Activated naive CD8-positive, alpha-beta T cell treated with anti-CD3 and anti-CD28 coated beads for 36 hours (primary cell): ENCODE measurements at regions not wholly inside any gene's neighbourhood (a gene's known extent, or its start where the extent isn't known, plus 50 kb on each side); places are given as distances from the start of the nearest gene placed in this dataset.
"Not testable (repeated sequence)": the region's sequence is repeated elsewhere in the genome, so short reads cannot be mapped to it uniquely, and the experiment has no call there.

Source experiments
- DNase-seq: peaks from one replicate; pipeline ENCODE4 v3.0.0; 2021
- H3K27ac Mint-ChIP-seq: one replicate; pipeline ENCODE4 v1.8.0; 2022; ENCODE audit warnings: mild to moderate bottlenecking, moderate library complexity, mixed read lengths
- H3K27me3 Mint-ChIP-seq: one replicate; pipeline ENCODE4 v1.8.0; 2022; ENCODE audit warnings: mild to moderate bottlenecking, mixed read lengths
- H3K36me3 Mint-ChIP-seq: one replicate; pipeline ENCODE4 v1.8.0; 2021; ENCODE audit warnings: mild to moderate bottlenecking, mixed read lengths
- H3K4me1 Mint-ChIP-seq: one replicate; pipeline ENCODE4 v1.8.0; 2021; ENCODE audit warnings: mixed read lengths
- H3K4me3 Mint-ChIP-seq: one replicate; pipeline ENCODE4 v1.8.0; 2022; ENCODE audit warnings: mild to moderate bottlenecking, moderate library complexity, mixed read lengths
- H3K9me3 Mint-ChIP-seq: one replicate; pipeline ENCODE4 v1.8.0; 2022; ENCODE audit warnings: mixed read lengths

DNA sequence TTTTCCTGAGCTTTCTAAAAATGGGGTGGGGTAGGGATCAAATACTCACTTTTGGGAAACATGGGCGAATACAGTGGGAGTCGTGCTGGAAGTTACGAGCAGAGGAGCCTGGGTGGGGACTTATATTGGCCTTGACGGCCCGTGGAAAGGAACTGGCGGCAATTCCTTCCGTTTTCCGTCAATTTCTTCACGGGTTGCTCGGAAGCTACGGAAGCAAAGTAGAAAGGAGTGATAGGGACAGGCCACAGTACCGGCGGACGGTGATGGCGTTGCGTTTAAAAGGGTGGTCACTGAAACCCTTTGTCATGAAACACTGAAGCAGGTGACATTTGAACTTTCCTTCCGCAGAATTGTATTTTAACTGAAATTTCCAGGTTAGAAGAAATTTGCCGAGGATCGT is 505.0 kb downstream of the PRIM2 start:
- peaks cover 41% of the 10 kb centered on the region for H3K27me3 Mint-ChIP-seq
- not testable (repeated sequence) for H3K36me3 Mint-ChIP-seq, H3K27ac Mint-ChIP-seq, H3K9me3 Mint-ChIP-seq, DNase-seq, H3K4me3 Mint-ChIP-seq, H3K4me1 Mint-ChIP-seq

DNA sequence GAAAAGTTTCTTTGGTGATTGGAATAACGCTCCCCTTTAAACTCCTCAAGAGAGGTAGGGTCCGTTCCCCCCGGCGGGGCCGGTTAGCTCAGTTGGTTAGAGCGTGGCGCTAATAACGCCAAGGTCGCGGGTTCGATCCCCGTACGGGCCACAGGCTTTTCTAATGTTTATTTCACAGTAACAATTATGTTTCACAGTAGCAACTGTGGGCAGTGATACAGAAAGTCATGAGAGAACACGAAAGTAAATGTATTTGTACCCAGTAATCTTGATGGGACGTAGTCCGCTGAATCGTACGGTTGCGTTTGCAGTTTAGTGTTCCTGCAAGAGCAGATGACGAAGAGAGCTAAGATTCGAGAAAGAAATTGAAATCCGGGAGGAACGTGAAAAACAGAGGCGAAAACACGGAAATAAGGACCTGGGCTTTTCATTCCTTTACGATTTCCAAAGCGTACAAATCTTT is 505.5 kb downstream of the PRIM2 start:
- H3K4me1 Mint-ChIP-seq = no peaks in the 10 kb centered on the region
- peaks cover 41% of the 10 kb centered on the region for H3K27me3 Mint-ChIP-seq
- H3K27ac Mint-ChIP-seq = no peak overlapping the region
- peaks cover 5% of the 10 kb centered on the region for H3K9me3 Mint-ChIP-seq
- H3K4me3 Mint-ChIP-seq = no peak overlapping the region
- H3K36me3 Mint-ChIP-seq = no peaks in the 10 kb centered on the region
- DNase-seq = no peak

DNA sequence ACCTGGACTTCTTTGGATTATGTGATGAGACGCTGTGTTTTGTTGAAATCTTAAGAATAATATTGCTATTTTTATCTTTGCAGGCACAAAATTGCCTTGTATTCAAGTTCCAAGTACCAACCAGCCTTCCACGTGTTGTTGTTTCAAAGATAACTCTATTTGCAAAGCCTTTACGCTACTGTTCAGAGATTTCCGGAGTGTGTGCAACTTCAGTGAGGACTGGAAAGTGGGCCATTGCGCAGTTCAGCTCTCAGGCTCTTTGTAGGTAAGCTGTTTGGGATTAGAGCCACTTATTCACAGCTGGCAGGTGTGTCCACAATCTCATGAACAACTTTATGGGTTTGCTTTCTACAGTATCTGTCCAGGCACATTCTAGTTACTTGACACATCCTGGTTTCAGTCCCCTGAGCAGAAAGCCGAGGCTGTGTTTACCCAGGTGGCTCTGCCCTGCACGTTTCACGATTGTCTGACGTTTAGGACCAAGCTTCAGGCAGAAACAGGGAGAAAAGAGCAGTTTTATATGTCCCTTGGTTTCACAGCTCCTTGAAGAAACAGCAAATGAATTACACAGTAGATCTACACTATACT is 520.3 kb downstream of the PRIM2 start:
- H3K36me3 Mint-ChIP-seq, H3K4me1 Mint-ChIP-seq, H3K9me3 Mint-ChIP-seq: not testable (repeated sequence)

DNA sequence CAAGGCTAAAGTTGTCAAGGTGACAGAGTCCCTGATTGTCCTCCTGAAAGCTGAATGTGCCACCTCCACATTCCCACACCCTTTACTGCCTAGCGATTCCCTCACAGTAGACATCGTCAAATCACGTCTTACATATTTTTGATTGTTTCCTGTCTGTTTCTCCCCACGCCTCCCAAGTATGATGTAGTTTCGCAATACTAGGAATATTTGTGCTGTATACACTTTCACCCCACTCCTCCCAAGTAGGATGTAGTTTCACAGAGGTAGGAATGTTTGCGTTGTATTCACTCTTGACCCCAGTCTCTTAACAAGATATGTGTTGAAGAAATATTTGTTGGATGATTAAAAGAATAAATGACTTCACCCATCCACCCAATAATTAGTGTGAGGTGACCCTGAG is 524.1 kb downstream of the PRIM2 start:
- H3K27me3 Mint-ChIP-seq = peaks cover 13% of the 10 kb centered on the region
- H3K9me3 Mint-ChIP-seq, H3K4me3 Mint-ChIP-seq, H3K27ac Mint-ChIP-seq, H3K36me3 Mint-ChIP-seq, H3K4me1 Mint-ChIP-seq, DNase-seq: not testable (repeated sequence)

More for the DNA sequence above, 520.3 kb downstream of the PRIM2 start:
- not testable (repeated sequence) for H3K4me3 Mint-ChIP-seq, DNase-seq, H3K27ac Mint-ChIP-seq
- peaks cover 13% of the 10 kb centered on the region for H3K27me3 Mint-ChIP-seq

DNA sequence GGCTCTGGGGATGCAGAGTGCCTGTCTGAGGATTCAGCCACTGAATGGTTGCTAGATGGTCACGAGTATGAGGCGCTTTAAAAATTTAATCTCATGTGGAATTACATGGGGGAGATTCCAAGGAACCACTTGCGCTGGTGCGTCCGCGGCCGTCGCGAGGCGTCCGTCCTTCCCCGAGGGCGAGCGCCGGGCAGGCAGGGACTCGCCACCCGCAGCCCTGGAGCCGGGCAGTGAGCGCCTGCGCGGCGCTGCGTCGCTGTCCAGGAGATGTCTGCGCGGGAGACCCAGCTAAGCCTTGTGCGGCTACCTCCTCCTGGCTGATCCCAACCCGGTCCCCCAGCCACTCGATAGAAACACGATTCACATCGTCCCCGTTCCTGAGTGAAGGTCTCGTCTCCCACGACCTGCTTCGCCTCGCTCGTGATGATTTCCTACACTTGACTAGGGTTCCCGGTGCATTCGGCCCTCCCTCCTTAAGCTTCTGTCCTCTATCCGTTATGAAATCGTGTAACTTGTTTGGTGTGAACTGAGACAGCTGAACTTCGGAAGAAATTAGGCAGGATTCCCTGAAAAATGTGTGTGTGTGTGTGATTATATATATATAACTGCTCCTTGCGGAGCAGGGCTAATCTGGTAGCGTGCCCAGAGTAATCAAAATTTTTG is 536.4 kb downstream of the PRIM2 start:
- DNase-seq, H3K36me3 Mint-ChIP-seq, H3K27ac Mint-ChIP-seq, H3K4me1 Mint-ChIP-seq, H3K9me3 Mint-ChIP-seq, H3K4me3 Mint-ChIP-seq: not testable (repeated sequence)
- H3K27me3 Mint-ChIP-seq = peaks cover 22% of the 10 kb centered on the region

DNA sequence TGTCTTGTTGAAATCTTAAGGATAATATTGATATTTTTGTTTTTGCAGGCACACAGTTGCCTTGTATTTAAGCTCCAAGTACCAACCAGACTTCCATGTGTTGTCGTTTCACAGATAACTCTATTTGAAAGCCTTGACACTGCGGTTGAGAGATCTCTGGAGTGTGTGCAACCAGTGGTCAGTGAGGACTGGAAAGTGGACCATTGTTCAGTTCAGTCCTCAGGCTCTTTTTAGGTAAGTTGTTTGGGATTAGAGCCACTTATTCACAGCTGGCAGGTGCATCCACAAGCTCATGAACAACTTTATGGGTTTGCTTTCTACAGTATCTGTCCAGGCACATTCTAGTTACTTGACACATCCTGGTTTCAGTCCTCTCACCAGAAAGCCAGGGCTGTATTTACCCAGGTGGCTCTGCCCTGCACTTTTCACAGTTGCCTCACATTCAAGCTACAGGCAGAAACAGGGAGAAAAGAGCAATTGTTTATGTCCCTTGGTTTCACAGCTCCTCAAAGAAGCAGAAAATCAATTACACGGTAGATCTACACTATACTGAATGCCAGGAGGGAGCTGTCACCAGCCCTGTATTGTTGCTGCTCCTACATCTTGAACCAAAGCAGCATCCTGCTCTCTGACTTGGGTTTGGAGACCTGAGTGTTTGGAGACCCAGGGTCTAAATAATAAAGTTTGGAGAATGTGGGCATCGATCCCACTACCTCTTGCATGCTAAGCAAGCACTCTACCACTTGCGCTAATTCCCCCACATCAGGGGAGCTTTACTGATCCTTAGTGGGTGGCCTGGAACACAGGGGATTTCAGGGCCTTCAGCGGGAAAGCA is 543.3 kb downstream of the PRIM2 start:
- not testable (repeated sequence) for DNase-seq, H3K27me3 Mint-ChIP-seq, H3K9me3 Mint-ChIP-seq, H3K36me3 Mint-ChIP-seq, H3K27ac Mint-ChIP-seq, H3K4me3 Mint-ChIP-seq, H3K4me1 Mint-ChIP-seq

DNA sequence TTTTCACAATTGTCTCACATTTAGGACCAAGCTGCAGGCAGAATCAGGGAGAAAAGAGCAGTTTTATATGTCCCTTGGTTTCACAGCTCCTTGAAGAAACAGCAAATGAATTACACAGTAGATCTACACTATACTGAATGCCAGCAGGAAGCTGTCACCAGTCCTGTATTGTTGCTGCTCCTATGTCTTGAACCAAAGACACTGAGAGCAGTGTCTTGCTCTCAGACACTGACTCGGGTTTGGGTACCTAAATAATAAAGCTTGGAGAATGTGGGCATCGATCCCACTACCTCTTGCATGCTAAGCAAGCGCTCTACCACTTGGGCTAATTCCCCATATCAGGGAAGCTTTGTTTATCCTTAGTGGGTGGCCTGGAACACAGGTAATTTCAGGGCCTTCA is 552.7 kb downstream of the PRIM2 start:
- H3K27me3 Mint-ChIP-seq, H3K4me1 Mint-ChIP-seq, H3K27ac Mint-ChIP-seq, DNase-seq, H3K4me3 Mint-ChIP-seq, H3K9me3 Mint-ChIP-seq, H3K36me3 Mint-ChIP-seq: not testable (repeated sequence)

DNA sequence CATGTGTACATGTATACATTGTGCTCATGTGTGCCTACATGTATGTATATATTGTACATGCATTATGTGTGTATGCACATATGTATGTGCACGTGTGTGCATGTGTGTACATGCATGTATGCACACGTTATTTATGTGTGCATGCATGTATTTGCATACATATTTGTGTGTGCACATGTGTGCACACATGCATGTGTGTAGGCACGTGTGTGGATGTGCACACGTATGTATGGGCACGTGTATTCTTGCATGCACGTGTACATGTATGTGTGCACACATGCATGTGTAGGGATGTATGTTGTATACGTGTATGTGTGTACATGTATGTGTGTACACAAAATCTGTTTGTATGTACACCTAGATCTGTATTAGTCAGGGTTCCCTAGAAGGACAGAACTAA is 556.0 kb downstream of the PRIM2 start:
- not testable (repeated sequence) for H3K4me3 Mint-ChIP-seq, H3K9me3 Mint-ChIP-seq, H3K27me3 Mint-ChIP-seq, H3K4me1 Mint-ChIP-seq, H3K27ac Mint-ChIP-seq, H3K36me3 Mint-ChIP-seq, DNase-seq

DNA sequence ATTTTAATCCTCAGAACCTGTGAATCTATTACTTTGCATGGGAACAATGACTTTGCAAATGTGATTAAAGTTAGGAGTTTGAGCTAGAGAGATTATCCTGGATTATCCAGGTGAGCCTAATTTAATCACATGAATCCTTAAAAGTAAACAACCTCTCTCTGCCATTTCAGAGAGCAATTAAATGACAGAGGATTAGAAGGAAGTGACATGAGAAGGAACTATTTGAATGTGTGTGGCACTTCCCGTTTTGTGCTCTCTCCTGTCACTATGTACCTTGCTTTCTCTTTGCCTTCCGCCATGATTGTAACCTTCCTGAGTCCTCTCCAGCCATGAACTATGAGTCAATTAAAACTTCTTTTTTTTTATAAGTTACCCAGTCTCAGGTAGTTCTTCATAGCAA is 559.2 kb downstream of the PRIM2 start:
- H3K27ac Mint-ChIP-seq, H3K4me3 Mint-ChIP-seq, DNase-seq, H3K4me1 Mint-ChIP-seq, H3K36me3 Mint-ChIP-seq, H3K27me3 Mint-ChIP-seq, H3K9me3 Mint-ChIP-seq: not testable (repeated sequence)

DNA sequence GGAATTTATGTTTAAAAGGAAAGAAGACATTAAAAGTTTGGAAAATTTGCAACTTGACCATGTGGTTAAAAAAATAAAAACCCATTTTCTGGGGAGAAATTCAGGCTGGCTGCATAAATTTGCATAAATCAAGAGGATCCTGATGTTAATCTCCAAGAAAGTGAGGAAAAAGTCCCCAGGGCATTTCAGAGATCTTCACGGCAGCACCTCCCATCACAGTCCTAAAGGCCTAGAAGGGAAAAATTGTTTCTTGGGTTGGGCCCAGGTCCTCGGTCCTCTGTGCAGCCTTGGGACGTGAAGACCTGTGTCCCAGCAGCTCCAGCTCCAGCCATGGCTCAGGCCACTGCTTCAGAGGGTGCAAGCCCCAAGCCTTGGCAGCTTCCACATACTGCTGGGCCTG is 560.3 kb downstream of the PRIM2 start:
- not testable (repeated sequence) for H3K4me1 Mint-ChIP-seq, H3K27ac Mint-ChIP-seq, H3K27me3 Mint-ChIP-seq, H3K4me3 Mint-ChIP-seq, H3K36me3 Mint-ChIP-seq, H3K9me3 Mint-ChIP-seq, DNase-seq

DNA sequence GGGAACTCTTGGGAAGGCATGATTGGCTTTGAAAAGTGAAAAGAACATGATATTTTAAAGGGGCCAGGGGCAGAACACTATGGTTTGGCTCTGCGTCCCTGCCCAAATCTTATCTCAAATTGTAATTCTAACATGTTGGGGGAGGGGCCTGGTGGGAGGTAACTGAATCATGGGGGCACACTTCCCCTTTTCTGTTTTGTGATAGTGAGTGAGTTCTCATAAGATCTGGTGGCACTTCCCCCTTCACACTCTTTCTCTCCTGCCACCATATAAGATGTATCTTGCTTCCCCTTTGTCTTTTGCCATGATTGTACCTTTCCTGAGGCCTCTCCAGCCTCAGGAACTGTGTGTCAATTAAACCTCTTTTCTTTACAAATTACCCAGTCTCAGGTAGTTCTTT is 561.4 kb downstream of the PRIM2 start:
- H3K36me3 Mint-ChIP-seq, H3K27ac Mint-ChIP-seq, DNase-seq, H3K4me3 Mint-ChIP-seq, H3K27me3 Mint-ChIP-seq, H3K9me3 Mint-ChIP-seq, H3K4me1 Mint-ChIP-seq: not testable (repeated sequence)

DNA sequence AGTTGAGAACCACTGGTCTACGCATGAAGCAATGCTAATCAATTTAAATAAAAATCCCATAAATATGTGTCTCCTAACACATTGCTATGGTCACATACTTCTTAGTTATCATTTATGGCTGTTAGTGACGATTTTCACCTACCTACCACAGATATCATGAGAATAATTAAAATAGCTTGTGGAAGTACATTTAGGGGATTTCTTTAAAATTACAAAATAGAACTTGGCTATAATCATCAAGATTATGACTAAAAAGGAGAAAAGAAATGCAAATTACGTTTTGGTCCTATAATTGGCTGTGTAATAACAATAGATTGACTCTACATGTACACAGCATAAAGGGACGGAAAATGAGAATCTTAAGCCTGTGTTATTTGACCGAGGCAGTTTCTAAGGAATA is 581.4 kb downstream of the PRIM2 start:
- H3K4me3 Mint-ChIP-seq, H3K27ac Mint-ChIP-seq, H3K4me1 Mint-ChIP-seq, H3K27me3 Mint-ChIP-seq, DNase-seq, H3K36me3 Mint-ChIP-seq, H3K9me3 Mint-ChIP-seq: not testable (repeated sequence)

DNA sequence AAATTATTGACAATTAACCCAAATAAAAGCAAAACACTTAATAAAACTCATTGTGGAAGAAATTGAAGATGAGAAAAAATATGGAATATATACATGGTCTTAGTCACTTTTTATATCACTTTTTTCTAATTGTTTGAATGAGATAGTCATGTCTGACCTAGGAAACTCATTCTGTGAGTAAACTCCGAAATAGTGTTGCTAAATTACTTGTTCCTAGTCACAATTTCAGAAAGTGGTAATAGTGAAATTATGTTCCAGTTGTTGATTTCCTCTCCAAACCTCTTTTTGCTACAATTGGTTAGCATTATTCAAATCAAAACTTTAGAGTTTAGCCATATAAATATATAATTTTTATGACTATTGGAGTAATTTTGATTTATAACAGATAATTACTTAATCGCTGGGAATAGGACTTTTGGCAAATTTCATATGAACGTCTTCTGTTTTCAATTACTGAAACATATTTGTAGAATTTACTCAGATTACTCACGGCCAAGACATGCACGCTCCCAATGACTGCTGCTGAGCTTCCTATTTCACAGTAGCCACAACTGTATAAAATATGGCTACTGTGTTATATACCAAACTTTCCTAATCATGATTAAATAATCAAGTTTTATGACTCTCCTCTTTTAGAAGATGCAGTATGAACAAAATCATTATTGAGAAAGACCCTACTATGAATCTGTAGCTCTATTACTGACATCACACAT is 583.4 kb downstream of the PRIM2 start:
- not testable (repeated sequence) for H3K27ac Mint-ChIP-seq, H3K27me3 Mint-ChIP-seq, DNase-seq, H3K36me3 Mint-ChIP-seq, H3K4me1 Mint-ChIP-seq, H3K9me3 Mint-ChIP-seq, H3K4me3 Mint-ChIP-seq

DNA sequence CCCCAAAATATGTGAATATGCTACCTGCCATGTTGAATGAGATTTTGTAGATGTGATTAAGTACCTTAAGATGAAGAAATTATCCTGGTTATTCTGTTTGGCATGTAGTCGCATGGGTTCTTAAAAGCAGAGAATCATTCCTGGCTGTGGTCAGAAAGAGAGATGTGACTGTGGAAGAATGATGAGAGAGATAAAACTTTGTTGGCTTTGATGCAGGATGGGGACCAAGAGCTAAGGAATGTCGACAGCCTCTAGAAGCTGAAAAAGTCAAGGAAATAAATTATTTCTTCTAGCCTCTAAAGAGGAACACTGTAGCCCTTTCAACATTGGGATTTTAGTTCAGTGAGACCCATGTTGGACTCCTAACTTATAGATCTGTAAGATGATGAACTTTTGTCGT is 584.0 kb downstream of the PRIM2 start:
- H3K4me1 Mint-ChIP-seq, H3K36me3 Mint-ChIP-seq, H3K4me3 Mint-ChIP-seq, H3K9me3 Mint-ChIP-seq, DNase-seq, H3K27ac Mint-ChIP-seq, H3K27me3 Mint-ChIP-seq: not testable (repeated sequence)

DNA sequence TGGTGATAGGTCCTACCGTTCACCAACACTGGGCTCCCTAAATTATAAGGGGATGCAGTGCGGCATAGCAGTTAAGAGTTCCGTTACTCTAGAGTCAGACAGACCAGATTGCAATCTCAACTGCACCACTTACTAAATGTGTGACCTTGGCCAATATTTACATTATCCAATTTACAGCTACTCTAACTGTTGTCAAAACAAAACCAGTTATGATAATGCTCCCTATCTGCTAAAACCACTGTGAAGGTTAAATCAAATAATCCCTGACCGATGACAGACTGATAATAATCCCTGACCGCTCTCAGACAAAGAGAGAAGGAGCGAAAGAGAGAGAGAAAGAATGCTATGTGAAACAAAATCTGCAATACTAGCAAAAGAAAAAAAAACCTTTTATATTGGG is 586.9 kb downstream of the PRIM2 start:
- not testable (repeated sequence) for H3K9me3 Mint-ChIP-seq, H3K4me3 Mint-ChIP-seq, H3K27ac Mint-ChIP-seq, H3K27me3 Mint-ChIP-seq, H3K36me3 Mint-ChIP-seq, DNase-seq, H3K4me1 Mint-ChIP-seq
